AG04449 (cell line): ENCODE measurements at regions not wholly inside any gene's neighbourhood (a gene's known extent, or its start where the extent isn't known, plus 50 kb on each side); places are given as distances from the start of the nearest gene placed in this dataset.

ENCODE experiments used
- CTCF ChIA-PET: fragments of 350-600 bp; formaldehyde crosslinking; extraction: SDS; loops from one replicate; lab custom pipeline; 2021; ENCODE audit warnings: antibody characterized with exemption; lab: Yijun Ruan, JAX
- POLR2A ChIA-PET: fragments of 400-600, 350-600 bp; formaldehyde crosslinking; extraction: SDS; loops from one replicate; lab custom pipeline; 2020; ENCODE audit warnings: antibody characterized with exemption, inconsistent platforms; lab: Yijun Ruan, JAX
- DNase-seq: peaks from one replicate; pipeline ENCODE4 v3.0.0-alpha.2; 2010; ENCODE audit warnings: low read depth, low spot score
- H3K4me3 ChIP-seq: 2 replicates; pipeline ENCODE4 v1.5.1; 2011; ENCODE audit warnings: low read depth, mild to moderate bottlenecking, control low read depth, low read length
- TF ChIP-seq, protein P1 (sequence below): IDR thresholded peaks from one replicate; pipeline ENCODE4 v1.5.1; 2011; ENCODE audit warnings: mild to moderate bottlenecking, moderate library complexity, low read length, control low read depth, inconsistent platforms; ENCODE audit not compliant: insufficient read depth; ENCODE audit errors: missing control alignments

- CTCF ChIA-PET = no interaction called here
- no peak overlapping the region for H3K4me3 ChIP-seq
- TF ChIP-seq, protein P1, sequence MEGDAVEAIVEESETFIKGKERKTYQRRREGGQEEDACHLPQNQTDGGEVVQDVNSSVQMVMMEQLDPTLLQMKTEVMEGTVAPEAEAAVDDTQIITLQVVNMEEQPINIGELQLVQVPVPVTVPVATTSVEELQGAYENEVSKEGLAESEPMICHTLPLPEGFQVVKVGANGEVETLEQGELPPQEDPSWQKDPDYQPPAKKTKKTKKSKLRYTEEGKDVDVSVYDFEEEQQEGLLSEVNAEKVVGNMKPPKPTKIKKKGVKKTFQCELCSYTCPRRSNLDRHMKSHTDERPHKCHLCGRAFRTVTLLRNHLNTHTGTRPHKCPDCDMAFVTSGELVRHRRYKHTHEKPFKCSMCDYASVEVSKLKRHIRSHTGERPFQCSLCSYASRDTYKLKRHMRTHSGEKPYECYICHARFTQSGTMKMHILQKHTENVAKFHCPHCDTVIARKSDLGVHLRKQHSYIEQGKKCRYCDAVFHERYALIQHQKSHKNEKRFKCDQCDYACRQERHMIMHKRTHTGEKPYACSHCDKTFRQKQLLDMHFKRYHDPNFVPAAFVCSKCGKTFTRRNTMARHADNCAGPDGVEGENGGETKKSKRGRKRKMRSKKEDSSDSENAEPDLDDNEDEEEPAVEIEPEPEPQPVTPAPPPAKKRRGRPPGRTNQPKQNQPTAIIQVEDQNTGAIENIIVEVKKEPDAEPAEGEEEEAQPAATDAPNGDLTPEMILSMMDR = no peak
- no peak for DNase-seq
- POLR2A ChIA-PET = no interaction called here
Observed at GRCh38 chrX:94742772-94743171, 1068.8 kb downstream of the FAM133A start.

DNA sequence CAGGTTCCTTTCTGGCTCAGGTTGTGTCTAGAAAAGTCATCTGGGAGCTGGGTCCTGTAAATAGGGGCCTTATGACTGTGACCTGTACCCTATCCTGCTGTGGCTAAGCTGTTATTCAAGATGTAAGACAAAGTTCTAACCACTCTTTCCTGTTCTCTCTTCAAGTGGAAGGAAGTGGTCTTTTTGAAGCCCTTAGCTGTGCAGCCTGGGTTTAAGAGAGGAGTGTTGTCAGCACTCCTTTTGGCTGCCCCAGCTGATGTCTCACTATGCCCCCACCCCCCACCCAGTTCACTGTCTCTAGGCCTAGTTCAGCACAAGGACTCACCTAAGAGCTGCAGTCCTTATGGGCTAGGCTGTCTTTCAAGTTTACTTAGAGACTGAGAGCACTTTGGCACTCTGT, 1069.5 kb downstream of the FAM133A start:
- TF ChIP-seq, protein P1 = no peak
- DNase-seq = no peak
- CTCF ChIA-PET = no interaction called here
- POLR2A ChIA-PET = no interaction called here
- no peak overlapping the region for H3K4me3 ChIP-seq

- POLR2A ChIA-PET = no interaction called here
- TF ChIP-seq, protein P1 = no peak
- CTCF ChIA-PET = no interaction called here
- no peak overlapping the region for H3K4me3 ChIP-seq
- DNase-seq = no peak
Observed at GRCh38 chrX:94744786-94745185, 1070.8 kb downstream of the FAM133A start.

DNA sequence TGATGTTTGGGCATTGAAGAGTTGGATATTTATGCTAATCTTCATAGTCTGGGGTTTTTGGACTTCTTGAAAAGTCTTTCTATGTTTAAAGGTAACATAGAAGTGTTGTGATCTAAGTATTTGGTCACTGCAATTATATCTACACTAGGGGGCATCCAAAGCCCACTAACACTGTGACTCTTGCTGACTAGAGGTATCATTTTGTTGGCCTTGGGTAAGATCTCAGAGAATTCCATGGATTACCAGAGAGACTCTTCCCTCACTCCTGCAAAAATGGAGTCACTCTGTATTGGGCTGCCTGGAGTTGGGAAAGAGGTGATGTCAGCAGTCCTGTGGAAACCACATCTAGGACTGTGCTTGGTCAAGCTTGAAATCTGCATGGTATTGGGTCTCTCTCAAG, 1077.6 kb downstream of the FAM133A start:
- TF ChIP-seq, protein P1 = no peak
- ChIA-PET POLR2A (no interaction called here), CTCF (no interaction called here)
- no peak for DNase-seq
- H3K4me3 ChIP-seq = no peak overlapping the region

DNA sequence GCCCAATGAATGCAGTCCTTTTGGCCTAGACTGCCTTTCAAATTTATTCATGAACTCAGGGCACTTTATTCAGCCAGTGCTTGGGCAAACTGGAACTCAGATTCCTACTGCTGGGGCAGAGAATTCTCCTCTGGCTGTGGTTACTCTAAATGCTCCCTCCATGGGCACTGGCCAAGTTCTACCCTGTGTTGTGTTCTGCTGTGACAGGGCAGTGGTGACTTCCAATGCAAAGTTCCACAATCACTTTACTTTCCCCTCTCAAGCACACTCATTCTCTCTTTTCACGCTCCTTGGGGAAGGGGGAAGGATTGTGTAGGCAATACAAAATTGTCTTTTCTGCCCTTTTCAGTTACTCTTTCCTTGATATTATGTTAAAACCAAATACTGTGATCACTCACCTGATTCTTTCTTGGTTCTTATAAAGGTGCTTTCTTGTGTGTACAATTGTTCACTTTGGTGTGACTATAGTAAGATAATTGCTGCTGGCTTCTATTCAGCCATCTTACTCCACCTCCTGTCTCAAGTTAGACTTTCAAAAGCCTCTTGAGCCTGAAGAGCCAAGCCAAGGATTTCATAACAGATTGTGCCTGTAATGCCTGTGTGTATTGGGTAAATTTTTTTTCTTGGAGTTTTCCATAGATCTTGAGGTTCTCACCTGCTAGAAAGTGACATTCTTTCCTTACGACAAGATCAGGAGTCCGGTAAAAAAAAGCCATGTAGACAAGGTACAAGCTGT, 1078.6 kb downstream of the FAM133A start:
- CTCF ChIA-PET = no interaction called here
- no peak for DNase-seq
- no peak overlapping the region for H3K4me3 ChIP-seq
- TF ChIP-seq, protein P1 = no peak
- POLR2A ChIA-PET = no interaction called here

GRCh38 chrX:94758130-94758529, 1084.1 kb downstream of the FAM133A start:
- ChIA-PET CTCF (no interaction called here), POLR2A (no interaction called here)
- TF ChIP-seq, protein P1 = no peak
- no peak for DNase-seq
- H3K4me3 ChIP-seq = no peak overlapping the region
